Astrocyte of the spinal cord (primary cell): ENCODE measurements at regions not wholly inside any gene's neighbourhood (a gene's known extent, or its start where the extent isn't known, plus 50 kb on each side); places are given as distances from the start of the nearest gene placed in this dataset.

Experiments used
- DNase-seq: peaks from one replicate; pipeline ENCODE4 v3.0.0; 2011; ENCODE audit warnings: low read depth, low spot score
- H3K4me3 ChIP-seq: 2 replicates; pipeline ENCODE4 v1.5.1; 2011; ENCODE audit warnings: low read depth, mild to moderate bottlenecking, low read length, moderate library complexity
- CTCF ChIP-seq: IDR thresholded peaks from 2 replicates; pipeline ENCODE4 v1.5.1; 2012; ENCODE audit warnings: low read depth, mild to moderate bottlenecking, low read length, inconsistent platforms
- in situ Hi-C: cut with HindIII; loops from 2 replicates; pipeline ENCODE4 v1.10.0; 2017; ENCODE audit warnings: low sequenced_read_pairs

GRCh38 chr10:78388331-78389050, 354.8 kb downstream of the RPS24 start:
- no peak for DNase-seq
- TF ChIP-seq CTCF: no peak
- in situ Hi-C loops: no loop called here
- H3K4me3 ChIP-seq: no peak overlapping the region

DNA sequence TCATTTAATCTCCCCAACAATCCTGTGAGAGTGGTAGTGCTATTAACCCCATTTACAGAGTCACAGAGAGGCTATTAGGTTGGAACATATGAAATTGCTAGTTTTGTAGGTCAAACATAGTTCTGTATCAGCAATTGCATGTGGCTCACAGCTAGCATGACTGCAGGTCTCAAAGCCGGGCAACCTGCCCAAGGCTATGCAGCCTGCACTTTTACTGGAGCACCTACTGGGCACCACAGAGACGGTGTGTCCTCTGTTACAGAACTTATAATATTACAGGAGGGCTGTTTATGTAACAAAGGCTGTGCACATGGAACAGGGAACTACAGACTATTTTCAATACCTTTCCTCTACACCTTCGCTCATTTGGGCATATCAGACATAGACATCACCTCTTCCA, 355.8 kb downstream of the RPS24 start:
- no peak overlapping the region for H3K4me3 ChIP-seq
- in situ Hi-C loops: no loop called here
- DNase-seq: no peak
- no peak for TF ChIP-seq CTCF

- no peak for DNase-seq
- in situ Hi-C loops: no loop called here
- no peak overlapping the region for H3K4me3 ChIP-seq
- no peak for TF ChIP-seq CTCF
Measured at GRCh38 chr10:78390051-78390450, 356.4 kb downstream of the RPS24 start.

- DNase-seq: no peak
- in situ Hi-C loops: no loop called here
- H3K4me3 ChIP-seq: no peak overlapping the region
- TF ChIP-seq CTCF: no peak
Measured at GRCh38 chr10:78390817-78391216, 357.2 kb downstream of the RPS24 start.

DNA sequence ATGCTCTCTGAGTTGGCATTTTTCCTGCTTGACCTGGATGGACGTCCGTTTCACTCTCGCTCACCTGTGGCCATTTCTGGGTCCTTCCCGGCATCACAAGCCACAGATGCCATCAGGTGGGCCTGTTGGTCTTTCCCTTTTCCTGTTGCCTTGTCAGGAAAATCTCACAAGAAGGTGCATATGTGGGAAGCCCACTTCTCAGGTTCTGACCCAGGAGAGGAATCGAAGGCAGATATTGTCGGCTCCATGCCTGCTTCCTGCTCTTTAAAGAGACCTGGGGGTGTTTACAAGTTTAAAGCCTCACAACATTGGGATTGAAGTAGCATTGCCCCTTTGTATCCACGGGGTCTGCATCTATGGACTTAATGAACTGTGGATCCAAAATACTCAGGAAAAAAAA, 357.9 kb downstream of the RPS24 start:
- no peak overlapping the region for H3K4me3 ChIP-seq
- no peak for TF ChIP-seq CTCF
- no peak for DNase-seq
- in situ Hi-C loops: no loop called here

DNA sequence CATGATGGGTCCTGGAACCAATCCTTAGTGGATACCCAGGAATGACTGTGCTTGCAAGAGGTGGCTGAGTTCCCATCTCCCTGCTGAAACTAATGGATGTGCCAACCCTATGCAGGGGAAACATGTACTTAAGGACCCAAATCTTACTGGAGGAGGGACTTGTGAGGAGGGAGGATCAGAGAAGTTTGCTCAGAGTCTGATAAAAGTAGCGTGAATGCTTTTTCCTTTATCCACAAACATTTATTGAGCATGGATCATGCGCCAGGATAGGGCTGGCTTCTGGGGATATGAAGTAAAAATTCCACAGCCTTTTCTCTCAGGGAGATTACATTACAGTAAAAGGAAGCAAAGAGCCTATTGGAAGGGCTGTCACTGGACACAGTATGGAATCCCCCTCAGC, 358.5 kb downstream of the RPS24 start:
- no peak overlapping the region for H3K4me3 ChIP-seq
- no peak for DNase-seq
- in situ Hi-C loops: no loop called here
- TF ChIP-seq CTCF: no peak
